GM12878 (cell line): ENCODE measurements at regions not wholly inside any gene's neighbourhood (a gene's known extent, or its start where the extent isn't known, plus 50 kb on each side); places are given as distances from the start of the nearest gene placed in this dataset.

ENCODE experiments used
- ATAC-seq: fragments of 200-7000 bp; cut with Tn5 transposase; 3 replicates; pipeline ENCODE4 v1.9.1; 2020; ENCODE audit warnings: mild to moderate bottlenecking, moderate library complexity
- BruUV-seq: library from RNA; stranded (reverse); fragments of 400-500 nt; replicated peaks from 2 replicates; lab custom pipeline; 2021; lab: Mats Ljungman, UMichigan
- CTCF ChIA-PET: fragments of 300-600 bp; sonication (Branson Sonifier 250); formaldehyde crosslinking; extraction: SDS; loops from one replicate; lab custom pipeline; 2021; ENCODE audit warnings: inconsistent platforms; lab: Yijun Ruan, JAX
- POLR2A ChIA-PET: fragments of 350-600 bp; formaldehyde crosslinking; extraction: SDS; loops from one replicate; lab custom pipeline; 2021; ENCODE audit warnings: inconsistent platforms; lab: Charles Lee
- RAD21 ChIA-PET: fragments of 300-600 bp; sonication (Branson Sonifier 250); formaldehyde crosslinking; loops from one replicate; lab custom pipeline; 2023; ENCODE audit warnings: antibody characterized with exemption; ENCODE audit not compliant: unreplicated experiment; lab: Charles Lee
- SMC1A ChIA-PET: fragments of 300-600 bp; sonication (Branson Sonifier 250); formaldehyde crosslinking; loops from one replicate; lab custom pipeline; 2023; ENCODE audit not compliant: unreplicated experiment, uncharacterized antibody; lab: Charles Lee
- DNase-seq: peaks from one replicate; pipeline ENCODE4 v3.0.0-alpha.2; 2011; ENCODE audit warnings: low read depth, low spot score
- FAIRE-seq: peaks from 3 replicates; lab custom pipeline; 2011; peaks lifted over from hg19 to GRCh38; lab: Jason Lieb, UNC
- H2AFZ ChIP-seq: 2 replicates; pipeline ENCODE4 v1.6.0; 2011; ENCODE audit warnings: low read depth, low read length, control low read depth; ENCODE audit not compliant: control insufficient read depth
- H3K27ac ChIP-seq: 2 replicates; pipeline ENCODE4 v1.5.1; 2011; ENCODE audit warnings: control low read depth; ENCODE audit not compliant: control insufficient read depth, insufficient read depth
- H3K27me3 ChIP-seq, 2 experiments: replicated peaks in 1 of 2; 2 replicates each; pipeline versions ENCODE4 v1.6.0 to v1.6.1; 2011; ENCODE audit warnings: low read length in 1 of 2; ENCODE audit not compliant: control insufficient read depth in 2 of 2, insufficient read depth in 2 of 2
- H3K36me3 ChIP-seq, 2 experiments: 2 replicates each; pipeline ENCODE4 v1.5.1; 2011; ENCODE audit warnings: low read length in 1 of 2; ENCODE audit not compliant: control insufficient read depth in 2 of 2, insufficient read depth in 2 of 2
- H3K4me1 ChIP-seq: 2 replicates; pipeline ENCODE4 v1.6.1; 2011; ENCODE audit warnings: mild to moderate bottlenecking, low read length, moderate library complexity, mixed read lengths; ENCODE audit not compliant: control insufficient read depth, insufficient read depth
- H3K4me2 ChIP-seq: 2 replicates; pipeline ENCODE4 v1.6.0; 2011; ENCODE audit warnings: control low read depth; ENCODE audit not compliant: control insufficient read depth, insufficient read depth
- H3K4me3 ChIP-seq: fragments of 200-600 bp; sonication (generic); 2 replicates; pipeline ENCODE4 v1.5.1; 2016
- H3K79me2 ChIP-seq: 2 replicates; pipeline ENCODE4 v1.6.0; 2011; ENCODE audit warnings: low read length; ENCODE audit not compliant: control insufficient read depth, insufficient read depth
- H3K9ac ChIP-seq: 2 replicates; pipeline ENCODE4 v1.8.0; 2011; ENCODE audit warnings: low read length, control low read depth, mixed read lengths; ENCODE audit not compliant: control insufficient read depth, insufficient read depth
- H3K9me3 ChIP-seq: replicated peaks from 3 replicates; pipeline ENCODE4 v1.5.1; 2011; ENCODE audit warnings: mild to moderate bottlenecking, low read length; ENCODE audit not compliant: control insufficient read depth, insufficient read depth
- H4K20me1 ChIP-seq: 2 replicates; pipeline ENCODE4 v1.6.0; 2011; ENCODE audit not compliant: control insufficient read depth, insufficient read depth
- ATF3 ChIP-seq: IDR thresholded peaks from 2 replicates; pipeline ENCODE4 v1.6.1; 2011; ENCODE audit warnings: low read depth, mild to moderate bottlenecking, low read length, moderate library complexity, borderline replicate concordance; ENCODE audit errors: extremely low read depth
- CTCF ChIP-seq, 3 experiments: IDR thresholded peaks in 2 of 3; conservative IDR thresholded peaks in 1 of 3; 2 replicates each; pipeline ENCODE4 v1.5.1; 2011; ENCODE audit warnings: low read depth in 3 of 3, low read length in 3 of 3, mild to moderate bottlenecking in 3 of 3, control low read depth in 2 of 3, moderate library complexity in 2 of 3, inconsistent platforms in 1 of 3, mixed read lengths in 1 of 3; ENCODE audit not compliant: control insufficient read depth in 2 of 3, insufficient read depth in 1 of 3; ENCODE audit errors: extremely low read depth in 1 of 3
- EGR1 ChIP-seq, 2 experiments: IDR thresholded peaks; 1 replicate in 1 of 2; 2 replicates in 1 of 2; pipeline ENCODE4 v1.6.1; 2011 to 2012; ENCODE audit warnings: low read depth in 2 of 2, low read length in 2 of 2, borderline replicate concordance in 1 of 2, mild to moderate bottlenecking in 1 of 2, moderate library complexity in 1 of 2
- FOXK2 ChIP-seq: fragments of 450-650 bp; IDR thresholded peaks from 2 replicates; pipeline ENCODE4 v1.6.1; 2017; ENCODE audit warnings: mild to moderate bottlenecking, moderate library complexity
- HDGF ChIP-seq: fragments of 450-650 bp; IDR thresholded peaks from 2 replicates; pipeline ENCODE4 v1.6.1; 2016; ENCODE audit warnings: antibody characterized with exemption
- IRF4 ChIP-seq: IDR thresholded peaks from 2 replicates; pipeline ENCODE4 v1.6.1; 2011; ENCODE audit warnings: low read depth, low read length
- JUND ChIP-seq: IDR thresholded peaks from 2 replicates; pipeline ENCODE4 v1.6.1; 2012; ENCODE audit warnings: low read depth, mild to moderate bottlenecking, low read length, improper control_type of control experiment, moderate library complexity
- MEF2B ChIP-seq: fragments of 450-650 bp; IDR thresholded peaks from 2 replicates; pipeline ENCODE4 v1.6.1; 2018; ENCODE audit warnings: mild to moderate bottlenecking, moderate library complexity; ENCODE audit not compliant: partially characterized antibody, poor library complexity, severe bottlenecking
- NR2C1 ChIP-seq: fragments of 450-650 bp; IDR thresholded peaks from 2 replicates; pipeline ENCODE4 v1.6.1; 2017; ENCODE audit warnings: antibody characterized with exemption, mild to moderate bottlenecking, moderate library complexity
- NR2C2 ChIP-seq: IDR thresholded peaks from 2 replicates; pipeline ENCODE4 v1.6.1; 2011; ENCODE audit warnings: borderline replicate concordance, low read depth; ENCODE audit not compliant: control insufficient read depth, insufficient read length
- SIN3A ChIP-seq: IDR thresholded peaks from 2 replicates; pipeline ENCODE4 v1.6.1; 2012; ENCODE audit warnings: low read depth, low read length, improper control_type of control experiment
- SREBF2 ChIP-seq: IDR thresholded peaks from 2 replicates; pipeline ENCODE4 v1.6.1; 2012; ENCODE audit warnings: mild to moderate bottlenecking, low read length
- SUZ12 ChIP-seq: fragments of 200-600 bp; sonication (generic); IDR thresholded peaks from one replicate; pipeline ENCODE4 v1.6.1; 2018; ENCODE audit warnings: antibody characterized with exemption, mild to moderate bottlenecking; ENCODE audit not compliant: unreplicated experiment
- ZBTB33 ChIP-seq: fragments of 450-650 bp; IDR thresholded peaks from 2 replicates; pipeline ENCODE4 v1.6.1; 2017; ENCODE audit warnings: mild to moderate bottlenecking
- ZNF217 ChIP-seq: fragments of 450-650 bp; IDR thresholded peaks from 2 replicates; pipeline ENCODE4 v1.6.1; 2017; ENCODE audit warnings: antibody characterized with exemption, mild to moderate bottlenecking
- WGBS: methylation state at CpG from one replicate; pipeline ENCODE4 v1.1.6; 2016; ENCODE audit warnings: low lambda C conversion rate; ENCODE audit not compliant: insufficient replicate concordance, insufficient coverage; ENCODE audit errors: missing lambda C conversion rate; 5-methylcytosine and 5-hydroxymethylcytosine counted together
- in situ Hi-C: fragments of 300-500 bp; cut with MboI; formaldehyde crosslinking; loops from 9 replicates; pipeline ENCODE4 v1.14.3; 2018; ENCODE audit warnings: mixed read lengths
- intact Hi-C: fragments of 100-400 bp; cut with micrococcal nuclease; formaldehyde crosslinking; loops from one replicate; pipeline ENCODE4 v1.14.2; 2022; ENCODE audit not compliant: unreplicated experiment
- TF ChIP-seq, protein P1 (sequence below): fragments of 150-350 bp; IDR thresholded peaks from 2 replicates; pipeline ENCODE4 v1.6.1; 2014; ENCODE audit warnings: mild to moderate bottlenecking, low read depth, low read length

DNA sequence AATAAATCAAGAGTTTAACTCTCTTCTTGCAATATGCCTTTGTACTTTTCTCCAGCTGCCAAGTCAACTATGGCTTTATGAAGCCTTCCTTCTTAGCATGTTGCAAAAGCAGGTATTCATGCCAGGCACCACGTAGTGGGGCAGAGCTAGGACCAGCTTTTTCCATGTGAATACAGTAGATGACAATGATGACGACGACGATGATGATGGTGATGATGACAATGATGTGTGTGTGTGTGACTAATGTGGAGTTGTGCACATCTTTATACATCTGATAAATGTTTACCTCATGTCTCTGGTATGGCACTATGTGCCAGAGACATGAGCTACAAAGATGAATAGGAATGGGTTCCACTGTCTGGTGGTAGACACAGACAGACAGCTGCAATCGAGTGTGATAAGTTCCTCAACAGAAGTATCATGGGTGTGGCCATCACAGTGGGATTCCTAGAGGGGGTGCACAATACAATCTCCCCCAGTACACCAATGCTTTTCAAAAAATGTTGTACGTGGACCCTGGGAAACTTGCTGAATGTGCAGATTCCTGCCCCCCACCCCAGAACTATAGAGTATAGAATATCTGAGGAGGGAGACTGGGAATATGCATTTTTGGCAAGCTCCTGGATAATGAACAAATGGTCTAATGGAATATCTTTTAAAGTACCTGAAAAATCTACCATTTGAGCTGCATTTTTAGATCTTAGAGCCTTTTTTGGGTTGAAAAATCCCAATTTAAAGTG, 183.4 kb downstream of the ABCC12 start:
- Histone ChIP-seq H3K4me1 (no peaks in the 10 kb centered on the region), H3K27ac (no peak overlapping the region), H3K4me3 (no peak overlapping the region), H3K4me2 (no peak overlapping the region), H4K20me1 (no peaks in the 10 kb centered on the region), H2AFZ (no peak overlapping the region), H3K9me3 (no peaks in the 10 kb centered on the region), H3K36me3 (no peaks in the 10 kb centered on the region), H3K9ac (no peak overlapping the region), H3K27me3 (no peaks in the 10 kb centered on the region), H3K79me2 (no peaks in the 10 kb centered on the region)
- no TSS peak for BruUV-seq
- intact Hi-C loops (no loop called here), in situ Hi-C loops (no loop called here)
- ATAC-seq (no peak), FAIRE-seq (no peak)
- WGBS: 38% methylated on average over 6 of the region's 6 CpGs
- RAD21 ChIA-PET: no interaction called here
- CTCF ChIA-PET: no interaction called here
- POLR2A ChIA-PET: no interaction called here
- SMC1A ChIA-PET: interaction anchor here (1.2 kb wide), 1 partner anchor 83 kb away, joined by 3 read pairs; no protein-coding TSS in a partner anchor
- no peak for TF ChIP-seq ATF3
- no peak for TF ChIP-seq CTCF (IDR thresholded peaks at IDR 0.05 in 2 of 3, conservative IDR thresholded peaks at IDR 0.05 in 1 of 3; ENCODE audit: control insufficient read depth in 2 of 3, extremely low read depth in 1 of 3, insufficient read depth in 1 of 3, low read depth in 3 of 3, low read length in 3 of 3)
- TF ChIP-seq FOXK2: no peak
- no peak for TF ChIP-seq ZNF217
- no peak for TF ChIP-seq MEF2B
- TF ChIP-seq, protein P1, sequence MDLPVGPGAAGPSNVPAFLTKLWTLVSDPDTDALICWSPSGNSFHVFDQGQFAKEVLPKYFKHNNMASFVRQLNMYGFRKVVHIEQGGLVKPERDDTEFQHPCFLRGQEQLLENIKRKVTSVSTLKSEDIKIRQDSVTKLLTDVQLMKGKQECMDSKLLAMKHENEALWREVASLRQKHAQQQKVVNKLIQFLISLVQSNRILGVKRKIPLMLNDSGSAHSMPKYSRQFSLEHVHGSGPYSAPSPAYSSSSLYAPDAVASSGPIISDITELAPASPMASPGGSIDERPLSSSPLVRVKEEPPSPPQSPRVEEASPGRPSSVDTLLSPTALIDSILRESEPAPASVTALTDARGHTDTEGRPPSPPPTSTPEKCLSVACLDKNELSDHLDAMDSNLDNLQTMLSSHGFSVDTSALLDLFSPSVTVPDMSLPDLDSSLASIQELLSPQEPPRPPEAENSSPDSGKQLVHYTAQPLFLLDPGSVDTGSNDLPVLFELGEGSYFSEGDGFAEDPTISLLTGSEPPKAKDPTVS: no peak
- no peak for TF ChIP-seq SUZ12
- TF ChIP-seq JUND: no peak
- TF ChIP-seq ZBTB33: no peak
- TF ChIP-seq SIN3A: no peak
- TF ChIP-seq NR2C2: no peak
- TF ChIP-seq EGR1 (IDR thresholded peaks at IDR 0.05; ENCODE audit: borderline replicate concordance in 1 of 2, low read depth in 2 of 2, low read length in 2 of 2): no peak
- no peak for TF ChIP-seq NR2C1
- no peak for TF ChIP-seq SREBF2
- TF ChIP-seq IRF4: no peak
- no peak for TF ChIP-seq HDGF
- TF ChIP-seq, all 136 proteins: peak for 0
- DNase-seq: no peak
